DND-41 (cell line): ENCODE measurements at regions not wholly inside any gene's neighbourhood (a gene's known extent, or its start where the extent isn't known, plus 50 kb on each side); places are given as distances from the start of the nearest gene placed in this dataset.

ENCODE experiments used
- CTCF ChIP-seq: IDR thresholded peaks from 2 replicates; pipeline ENCODE4 v1.5.1; 2012; ENCODE audit warnings: borderline replicate concordance, low read length, moderate library complexity, mild to moderate bottlenecking; ENCODE audit not compliant: poor library complexity, severe bottlenecking; ENCODE audit errors: extremely low read depth
- EZH2 ChIP-seq: IDR thresholded peaks from 3 replicates; pipeline ENCODE4 v1.6.1; 2012; ENCODE audit warnings: borderline replicate concordance, low read depth, mild to moderate bottlenecking, moderate library complexity, low read length, inconsistent platforms; ENCODE audit not compliant: severe bottlenecking

- TF ChIP-seq EZH2 (no peak), CTCF (no peak)
Measured at GRCh38 chr3:21142949-21143348, 608.1 kb downstream of the ZNF385D start.
